ENCODE measurements at regions not wholly inside any gene's neighbourhood (a gene's known extent, or its start where the extent isn't known, plus 50 kb on each side); places are given as distances from the start of the nearest gene placed in this dataset.
A peak's percentile ranks its signal among the peaks of the same experiment; 100 is the strongest.

DNA sequence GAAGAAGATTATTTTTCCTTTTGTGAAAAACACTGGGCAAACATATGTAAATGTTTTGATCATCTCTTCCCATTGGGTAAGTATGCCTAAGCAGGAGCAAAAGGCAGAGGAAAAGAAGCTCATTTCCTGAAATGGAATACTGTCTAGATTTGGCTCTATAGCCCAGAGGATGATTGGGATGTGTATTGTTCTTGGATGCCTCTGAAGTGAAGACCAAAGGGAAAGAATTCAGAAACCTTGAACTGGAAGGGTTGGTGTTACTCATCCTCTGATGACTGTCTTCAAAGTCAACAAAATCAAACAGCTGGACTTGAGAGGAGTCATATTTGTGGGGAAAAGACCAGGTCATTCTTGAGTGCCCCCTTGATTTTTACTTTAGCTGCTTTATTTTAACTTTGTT, 112.6 kb upstream of the NT5C1B start:
- intact Hi-C loops (cut with DNase I): no loop called here
- DNase-seq: no peak

DNA sequence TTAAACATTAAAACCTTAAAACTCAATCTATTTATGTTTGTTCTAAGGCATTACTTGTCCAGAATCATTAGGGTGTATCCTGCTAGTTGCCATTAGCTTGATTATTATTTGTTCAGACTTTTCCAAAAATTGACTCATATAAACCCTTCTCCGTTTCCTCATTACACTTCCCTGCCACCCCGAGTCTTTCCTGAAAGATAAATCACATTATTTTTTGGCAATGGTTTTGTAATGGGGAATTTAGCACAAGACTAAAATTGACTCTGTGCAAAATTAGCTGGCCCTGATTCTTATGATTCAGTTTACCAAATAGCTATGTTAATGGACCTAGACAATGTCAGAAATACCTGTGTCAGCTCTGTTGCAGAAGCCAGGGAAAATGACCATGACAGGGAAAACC, 112.2 kb upstream of the NT5C1B start:
- no peak for DNase-seq
- intact Hi-C loops (cut with DNase I): no loop called here

- DNase-seq: no peak
- intact Hi-C loops (cut with DNase I): no loop called here
Observed at GRCh38 chr2:18690342-18690741, 101.0 kb upstream of the NT5C1B start.

GRCh38 chr2:18684206-18685038, 95.1 kb upstream of the NT5C1B start:
- DNase-seq: no peak
- intact Hi-C loops (cut with DNase I): no loop called here

- intact Hi-C loops (cut with DNase I): no loop called here
- DNase-seq: no peak
Observed at GRCh38 chr2:18682681-18683080, 93.3 kb upstream of the NT5C1B start.

GRCh38 chr2:18677280-18677679, 87.9 kb upstream of the NT5C1B start:
- intact Hi-C loops (cut with DNase I): no loop called here
- peak in 9 of 42 donors; percentile 3 to 69 (median 13) for DNase-seq

GRCh38 chr2:18674309-18674708, 84.9 kb upstream of the NT5C1B start:
- no peak for DNase-seq
- intact Hi-C loops (cut with DNase I): no loop called here

- intact Hi-C loops (cut with DNase I): no loop called here
- no peak for DNase-seq
Observed at GRCh38 chr2:18671363-18671762, 82.0 kb upstream of the NT5C1B start.

DNA sequence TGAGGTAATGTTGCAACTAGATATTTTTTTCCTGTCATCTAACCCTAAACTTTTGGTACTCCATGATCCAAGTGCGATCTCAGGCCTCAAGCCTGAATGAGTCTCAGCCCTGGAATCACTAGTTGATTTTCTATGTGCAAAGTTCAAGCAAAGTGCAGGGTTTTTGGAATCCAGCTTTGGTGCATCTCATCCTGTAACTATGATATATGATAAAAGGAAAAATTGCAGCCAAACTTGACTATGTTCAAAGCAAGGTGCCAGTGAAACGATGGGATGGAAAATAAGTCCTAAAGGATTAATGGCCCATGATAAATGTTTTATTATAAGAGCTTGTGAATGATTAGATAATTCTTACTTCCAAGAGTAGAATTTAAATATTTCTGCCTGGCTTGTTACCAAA, 78.9 kb upstream of the NT5C1B start:
- intact Hi-C loops (cut with DNase I): no loop called here
- DNase-seq: no peak

GRCh38 chr2:18664421-18664820, 75.1 kb upstream of the NT5C1B start:
- DNase-seq: no peak
- intact Hi-C loops (cut with DNase I): no loop called here

DNA sequence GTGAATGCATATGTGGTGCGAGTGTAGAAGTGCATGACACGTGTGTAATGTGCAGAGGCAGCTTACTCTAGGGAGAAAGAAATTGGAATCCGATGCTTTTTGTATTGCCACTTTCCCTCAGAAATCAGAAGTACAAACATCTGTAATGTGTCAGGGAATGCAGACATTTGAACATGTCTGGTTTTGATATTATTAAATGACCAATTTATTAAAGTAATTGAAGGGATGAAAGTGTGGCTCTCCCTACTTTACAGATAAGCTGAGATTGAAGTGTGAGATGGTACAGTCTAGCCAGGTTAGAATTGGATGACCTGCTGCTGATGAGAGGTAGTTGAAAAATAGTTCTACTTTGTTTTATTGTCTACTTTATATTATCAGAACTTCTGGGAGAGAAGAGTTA, 74.5 kb upstream of the NT5C1B start:
- DNase-seq: no peak
- intact Hi-C loops (cut with DNase I): no loop called here

DNA sequence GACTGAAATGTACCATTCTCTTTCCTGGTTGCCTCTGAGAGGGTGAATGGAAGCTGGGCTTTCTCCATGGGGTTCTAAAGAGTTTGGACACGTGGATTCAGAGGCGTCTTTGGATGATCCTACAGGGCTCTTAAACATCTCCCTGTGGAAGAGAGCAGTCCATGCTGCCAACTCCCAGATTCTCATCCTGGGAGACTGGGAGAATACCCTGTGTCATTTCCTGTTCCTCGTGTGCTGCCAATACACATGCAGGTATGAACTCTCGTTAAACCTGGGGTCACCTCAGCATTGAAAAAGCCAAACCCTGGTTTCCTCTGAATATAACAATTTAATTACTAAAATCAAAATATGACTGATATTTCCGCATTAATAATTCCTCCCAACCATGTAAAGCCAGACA, 73.3 kb upstream of the NT5C1B start:
- DNase-seq: no peak
- intact Hi-C loops (cut with DNase I): no loop called here

DNA sequence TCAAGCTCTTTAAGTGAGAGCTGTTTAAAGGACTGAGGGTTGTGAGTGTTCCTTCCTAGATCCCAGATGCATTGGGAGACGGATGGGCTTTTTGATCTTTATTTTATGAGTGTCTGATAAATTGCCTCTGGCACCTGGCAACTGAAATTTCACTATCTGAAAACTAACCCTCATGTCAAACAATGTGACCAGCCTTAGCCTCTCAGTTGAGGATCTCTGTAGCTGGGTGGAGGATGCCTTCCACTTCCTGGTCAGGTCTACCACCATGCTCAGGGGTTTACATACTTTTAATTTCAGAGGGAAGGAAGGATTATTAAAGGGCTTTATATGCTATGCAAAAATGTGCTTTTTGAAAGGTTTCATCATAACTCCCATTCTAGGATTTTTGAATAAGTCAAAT, 70.5 kb upstream of the NT5C1B start:
- intact Hi-C loops (cut with DNase I): no loop called here
- DNase-seq: no peak

DNA sequence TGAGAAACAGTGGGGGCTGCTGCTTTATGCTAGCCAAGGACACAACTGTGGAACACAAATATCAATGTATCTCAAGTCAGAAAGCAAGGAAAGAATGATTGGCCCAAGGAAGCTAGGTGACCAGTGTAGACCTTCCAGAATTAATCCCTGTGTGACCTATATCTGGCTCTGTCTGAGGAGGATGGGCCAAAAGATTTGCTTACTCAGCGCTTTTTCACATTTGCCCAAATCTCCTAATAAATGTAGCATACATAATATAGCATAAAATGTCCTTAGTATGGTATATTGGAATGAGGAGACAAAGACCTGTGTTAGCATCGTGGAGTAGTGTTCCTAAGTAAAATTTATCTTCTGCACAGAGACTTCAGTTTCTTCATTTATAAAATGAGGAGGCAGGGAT, 66.7 kb upstream of the NT5C1B start:
- no peak for DNase-seq
- intact Hi-C loops (cut with DNase I): no loop called here

DNA sequence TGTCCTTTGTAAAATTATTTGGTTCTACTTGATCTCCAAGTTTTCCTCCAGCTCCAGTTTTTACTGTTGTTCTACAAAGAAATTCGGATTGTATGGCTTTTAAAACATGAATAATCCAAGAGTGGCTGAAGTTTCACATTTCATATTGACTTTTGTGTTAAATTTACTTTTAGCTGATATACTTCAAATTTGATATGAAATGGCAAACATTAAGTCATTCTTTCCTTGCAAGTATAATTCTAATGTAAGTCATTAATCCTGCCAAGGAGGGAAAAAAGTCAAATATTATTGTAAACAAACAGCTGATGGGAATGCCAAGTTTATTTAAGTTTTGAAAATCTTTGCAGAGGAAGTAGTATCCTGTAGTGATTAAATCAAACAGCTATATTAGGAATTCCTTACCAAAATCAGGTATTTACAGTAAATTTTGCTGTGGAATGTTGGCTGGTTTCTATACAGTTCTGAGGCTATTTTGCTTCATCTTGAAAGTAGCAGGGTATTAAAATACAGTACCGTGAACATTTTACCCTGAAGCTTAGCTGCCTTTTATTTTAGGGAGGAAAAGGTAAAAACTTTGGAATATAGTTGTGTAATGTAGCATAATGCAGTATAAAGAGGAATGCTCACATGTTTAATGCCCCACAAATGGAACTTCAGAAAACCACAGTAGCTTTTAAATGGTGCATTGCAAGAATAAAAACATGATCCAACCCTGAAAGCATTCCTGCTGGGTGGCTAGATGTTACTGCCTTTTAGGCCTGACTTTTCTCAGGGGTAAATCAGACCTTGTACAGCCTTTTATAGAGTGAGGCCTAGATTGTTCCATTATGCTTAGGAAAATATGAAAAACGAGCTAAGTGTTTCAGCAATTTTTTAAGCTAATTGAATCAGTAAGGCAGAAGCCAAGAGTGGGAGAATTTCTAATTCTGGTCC, 62.7 kb upstream of the NT5C1B start:
- DNase-seq: no peak
- intact Hi-C loops (cut with DNase I): no loop called here

- DNase-seq: no peak
- intact Hi-C loops (cut with DNase I): no loop called here
Observed at GRCh38 chr2:18650221-18650620, 60.9 kb upstream of the NT5C1B start.

DNA sequence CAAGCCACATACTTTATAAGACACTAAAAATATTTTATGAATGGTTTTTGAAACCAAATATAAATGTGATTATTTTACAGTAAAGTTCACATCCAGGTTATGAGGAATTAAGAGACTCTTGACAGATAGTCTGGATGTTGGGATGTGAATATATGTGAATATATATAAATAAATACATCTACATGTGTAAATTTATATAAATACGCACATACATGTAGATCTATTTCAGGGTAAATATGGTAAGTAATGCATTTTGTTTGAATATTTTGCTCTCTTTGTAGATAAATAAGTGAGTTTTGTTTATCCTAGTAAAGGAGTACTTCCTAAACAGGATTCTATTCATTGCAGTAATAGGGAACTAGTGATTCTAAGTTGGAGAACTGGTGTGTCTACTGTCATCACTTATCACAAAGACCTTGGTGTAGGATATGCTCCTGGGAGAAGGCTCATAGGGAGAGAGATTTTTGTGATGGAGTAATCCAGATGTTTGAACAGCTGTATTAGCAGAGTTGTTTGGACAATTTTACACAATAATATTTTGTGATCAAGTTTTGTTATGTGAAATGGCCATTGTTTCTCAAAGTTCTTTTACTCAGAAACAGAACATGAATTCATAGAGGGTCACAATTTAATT, 60.2 kb upstream of the NT5C1B start:
- DNase-seq: no peak

GRCh38 chr2:18648161-18648560, 58.8 kb upstream of the NT5C1B start:
- DNase-seq: no peak
- intact Hi-C loops (cut with DNase I): no loop called here

More for the DNA sequence above, 60.2 kb upstream of the NT5C1B start:
- intact Hi-C loops (cut with DNase I): no loop called here

DNA sequence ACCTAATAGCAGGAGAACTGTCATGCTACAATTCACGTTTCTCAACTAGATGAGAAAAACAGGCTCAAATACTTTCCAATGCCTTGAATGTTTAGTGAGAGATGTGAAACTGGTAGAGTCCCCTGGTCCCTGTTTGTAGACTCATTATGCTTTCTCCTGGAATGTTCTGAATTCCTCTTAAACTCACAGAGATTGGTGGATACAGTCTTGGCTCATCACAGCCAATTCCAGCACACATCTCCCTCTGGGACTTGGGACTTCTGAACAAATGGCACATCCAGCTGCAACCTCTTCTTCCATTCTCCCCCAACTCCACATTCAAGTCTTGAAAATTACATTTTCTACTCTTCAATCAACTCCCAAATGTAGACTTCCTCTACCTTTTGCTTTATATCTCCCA, 58.4 kb upstream of the NT5C1B start:
- intact Hi-C loops (cut with DNase I): no loop called here
- no peak for DNase-seq

DNA sequence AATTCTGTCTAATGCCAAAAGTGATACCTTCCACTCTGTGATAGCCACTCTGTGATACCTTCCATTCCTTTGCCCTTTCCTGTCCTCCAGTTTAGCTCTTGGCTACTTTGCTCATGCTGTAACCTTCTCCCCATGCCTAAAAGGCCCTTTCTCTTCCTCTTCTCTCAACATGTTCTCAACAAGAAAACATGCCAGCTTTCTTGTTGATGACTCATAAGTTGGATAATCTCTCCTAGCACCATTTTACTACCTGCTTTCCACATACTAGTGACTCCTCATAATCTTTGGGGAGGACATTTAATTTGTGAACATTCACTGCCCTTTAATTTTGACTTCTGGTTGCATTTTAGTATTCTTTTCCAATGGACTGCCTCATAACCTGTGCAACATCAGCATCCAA, 55.9 kb upstream of the NT5C1B start:
- DNase-seq: no peak
- intact Hi-C loops (cut with DNase I): no loop called here
